HG02981 (cell line): ENCODE measurements at regions not wholly inside any gene's neighbourhood (a gene's known extent, or its start where the extent isn't known, plus 50 kb on each side); places are given as distances from the start of the nearest gene placed in this dataset.
A peak's percentile ranks its signal among the peaks of the same experiment; 100 is the strongest.

Experiments used
- ATAC-seq: cut with Tn5 transposase; IDR thresholded peaks from one replicate; pipeline ENCODE4 v1.9.1; 2021; ENCODE audit warnings: mild to moderate bottlenecking, moderate library complexity; ENCODE audit not compliant: unreplicated experiment

- no peak for ATAC-seq
These were observed 329.6 kb upstream of the ARRDC3 start for GRCh38 chr5:91712718-91713117.

- ATAC-seq: no peak
These were observed 324.4 kb upstream of the ARRDC3 start for GRCh38 chr5:91707521-91707841.

DNA sequence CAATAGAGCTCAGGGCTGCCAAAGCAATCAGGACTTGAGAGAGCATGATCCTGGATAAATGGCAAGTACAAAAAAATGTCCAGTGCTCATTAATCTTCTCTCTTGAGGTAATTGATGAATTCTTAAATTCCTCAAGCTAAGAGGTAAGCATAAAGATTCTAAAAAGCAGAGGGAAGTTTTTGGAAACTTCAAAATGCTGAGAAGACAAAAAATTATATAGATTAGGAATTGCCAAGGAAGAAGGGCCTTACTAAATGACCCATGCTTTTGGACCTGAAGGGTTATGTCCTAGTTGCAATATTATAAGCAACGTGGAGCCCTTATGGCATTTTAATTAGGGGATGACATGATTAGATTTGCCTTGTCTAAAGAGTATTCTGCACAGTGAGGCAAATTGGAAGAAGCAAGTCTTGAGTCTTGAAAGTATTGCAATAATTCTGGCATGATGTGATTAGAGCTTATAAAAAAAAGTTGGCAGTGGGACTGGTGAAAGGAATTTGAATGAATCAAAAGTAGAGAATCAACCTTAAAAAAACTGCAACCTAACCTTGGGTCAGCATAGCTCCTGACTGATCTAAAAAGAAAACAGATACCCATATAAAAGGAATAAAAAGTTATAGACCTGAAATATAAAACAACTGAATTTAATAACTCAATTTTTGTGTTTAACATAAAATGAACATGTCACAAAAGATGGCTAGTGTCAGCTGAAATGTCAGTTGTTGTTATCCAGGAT is 323.8 kb upstream of the ARRDC3 start:
- no peak for ATAC-seq

DNA sequence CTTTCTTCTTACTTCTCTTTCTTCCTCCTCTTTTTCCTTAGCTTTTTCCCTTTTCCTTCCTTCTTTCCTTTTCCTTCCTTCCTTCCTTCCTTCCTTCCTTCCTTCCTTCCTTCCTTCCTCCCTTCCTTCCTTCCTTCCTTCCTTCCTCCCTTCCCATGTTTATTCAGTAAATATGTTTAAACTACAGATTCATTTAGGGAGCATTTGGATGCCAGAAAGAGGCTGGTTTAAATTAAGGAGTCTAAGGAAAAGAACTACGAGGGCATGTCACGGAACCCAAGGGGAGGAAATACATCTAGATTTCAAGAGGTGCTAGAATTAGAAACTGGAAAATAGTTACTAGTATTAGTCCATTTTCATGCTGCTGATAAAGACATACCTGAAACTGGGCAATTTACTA is 320.0 kb upstream of the ARRDC3 start:
- no peak for ATAC-seq

DNA sequence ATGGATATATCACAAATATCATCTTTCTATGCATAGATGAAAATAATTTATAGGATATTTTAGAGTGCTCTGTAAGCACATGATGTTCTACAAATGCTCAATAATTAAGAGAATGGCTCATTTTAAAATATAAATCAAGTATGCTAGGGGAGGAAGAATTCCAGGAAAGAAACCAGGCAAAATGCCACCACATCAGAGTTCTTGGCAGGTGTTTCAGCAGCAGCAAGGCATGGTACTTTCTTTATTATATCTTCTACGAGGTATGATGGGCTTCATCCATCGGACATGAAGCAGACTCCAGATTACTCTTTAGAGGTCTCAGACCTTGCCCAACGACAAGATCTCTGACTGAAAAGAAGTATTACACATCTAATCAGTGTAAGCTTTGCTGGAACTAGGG is 316.3 kb upstream of the ARRDC3 start:
- ATAC-seq: no peak

DNA sequence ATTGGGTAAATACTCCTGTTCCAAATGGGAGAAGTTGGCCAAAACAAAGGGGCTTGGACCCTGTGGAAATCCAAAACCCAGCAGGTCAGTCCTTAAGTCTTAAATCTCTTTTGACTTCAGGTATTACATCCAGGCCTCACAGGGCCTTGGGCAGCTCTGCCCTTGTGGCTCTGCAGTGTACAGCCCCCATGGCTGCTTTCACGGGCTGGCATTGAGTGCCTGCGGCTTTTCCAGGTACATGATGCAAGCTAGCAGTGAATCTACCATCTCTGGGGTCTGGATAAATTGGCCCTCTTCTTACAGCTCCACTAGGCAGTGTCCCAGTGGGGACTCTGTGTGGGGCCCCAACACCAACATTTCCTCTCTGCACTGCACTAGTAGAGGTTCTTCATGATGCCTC is 308.5 kb upstream of the ARRDC3 start:
- ATAC-seq: no peak

GRCh38 chr5:91690921-91691320 is 307.8 kb upstream of the ARRDC3 start:
- no peak for ATAC-seq

DNA sequence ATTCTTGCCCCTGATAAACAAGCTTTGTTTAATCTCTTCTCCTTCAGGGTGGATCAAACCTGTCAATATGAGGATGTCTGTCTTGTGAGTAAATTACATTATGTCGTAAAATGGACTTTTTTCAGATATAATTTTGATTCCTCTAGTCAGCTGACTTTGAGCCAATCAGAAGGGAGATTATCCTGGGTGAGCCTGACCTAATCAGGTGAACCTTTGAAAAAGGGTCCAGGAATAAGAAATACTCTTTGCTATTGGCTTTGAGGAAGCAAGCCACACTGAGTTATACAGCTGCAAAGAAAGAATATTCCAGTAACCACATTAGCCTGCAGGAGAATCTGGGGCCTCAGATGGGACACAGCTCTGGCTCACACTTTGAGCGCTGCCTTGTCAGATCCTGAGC is 304.3 kb upstream of the ARRDC3 start:
- no peak for ATAC-seq

GRCh38 chr5:91684625-91685024 is 301.5 kb upstream of the ARRDC3 start:
- ATAC-seq: no peak

DNA sequence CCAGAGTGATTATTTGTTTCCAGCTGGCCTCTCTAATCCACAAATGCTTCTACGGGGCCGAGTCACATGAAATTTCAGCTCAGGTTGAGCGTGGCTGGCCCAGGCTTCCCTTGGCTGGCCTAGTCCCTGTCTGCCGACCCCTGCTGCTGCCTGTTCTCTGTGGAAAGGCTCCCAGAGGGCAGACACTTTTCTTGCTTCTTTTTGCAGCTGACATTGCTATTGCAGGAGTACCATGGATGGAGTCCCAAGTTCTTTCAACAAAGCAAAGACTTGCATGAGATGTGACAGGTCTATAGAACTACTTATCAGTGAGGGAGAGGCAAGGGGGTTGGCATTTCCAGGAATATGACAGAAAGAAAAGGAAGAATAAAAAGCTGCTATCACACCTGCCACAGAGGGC is 287.4 kb upstream of the ARRDC3 start:
- no peak for ATAC-seq

DNA sequence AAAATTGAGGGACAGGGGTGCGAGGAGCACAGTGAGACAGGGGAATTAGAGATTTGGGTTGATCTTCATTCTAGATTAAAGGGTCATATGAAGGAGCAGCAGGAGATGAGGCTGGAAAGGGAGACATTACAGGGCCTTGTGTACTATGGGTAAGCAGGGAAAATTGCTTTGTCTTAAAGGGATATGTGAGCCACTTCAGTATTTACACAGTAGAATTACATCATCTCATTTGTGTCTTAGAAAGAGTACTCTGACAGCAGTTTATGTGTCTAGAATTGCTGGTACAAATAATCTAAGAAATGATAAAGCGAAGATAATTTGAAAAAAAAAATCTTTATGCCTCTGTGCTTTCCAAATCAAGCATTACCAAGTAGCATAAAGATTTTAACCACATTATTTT is 287.0 kb upstream of the ARRDC3 start:
- ATAC-seq: no peak

DNA sequence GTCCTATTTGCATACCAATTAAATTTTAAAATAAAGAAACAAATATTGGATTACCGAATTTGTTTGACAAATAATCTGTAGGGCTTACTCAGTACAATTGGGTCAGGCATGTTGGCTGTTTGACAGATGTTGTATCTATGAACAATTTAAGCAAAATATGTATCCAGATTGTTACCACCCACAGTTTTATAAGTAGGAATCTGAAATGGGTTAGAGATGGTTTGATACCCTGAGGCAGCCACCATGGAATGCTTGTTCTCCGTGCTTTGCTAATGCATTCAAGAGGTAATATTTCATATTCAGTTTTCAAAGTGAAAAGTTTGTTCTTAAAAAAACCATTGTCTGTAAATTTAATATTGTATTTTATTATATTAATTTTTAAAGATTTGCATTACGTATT is 285.1 kb upstream of the ARRDC3 start:
- no peak for ATAC-seq

GRCh38 chr5:91652678-91653077 is 269.6 kb upstream of the ARRDC3 start:
- ATAC-seq: no peak

DNA sequence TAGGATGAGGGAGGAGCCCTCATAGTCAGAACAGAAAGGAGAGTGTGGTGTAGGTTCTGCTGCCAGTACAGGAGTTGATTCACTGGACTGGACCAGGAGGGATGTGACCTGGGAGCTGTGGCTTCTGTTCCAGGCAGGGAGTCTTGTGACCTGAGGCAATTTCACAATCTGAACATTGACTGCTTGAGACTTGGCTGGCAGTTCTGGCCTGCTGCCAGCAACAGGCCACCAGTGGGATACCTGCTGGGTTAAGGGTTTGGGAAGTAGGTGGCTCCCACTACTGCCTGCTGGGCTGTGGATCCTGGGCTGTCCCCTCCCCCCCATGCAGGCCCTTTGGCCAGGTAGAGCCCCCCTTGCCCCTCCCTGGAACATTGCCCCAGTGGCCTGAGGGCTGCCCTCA is 268.6 kb upstream of the ARRDC3 start:
- no peak for ATAC-seq

DNA sequence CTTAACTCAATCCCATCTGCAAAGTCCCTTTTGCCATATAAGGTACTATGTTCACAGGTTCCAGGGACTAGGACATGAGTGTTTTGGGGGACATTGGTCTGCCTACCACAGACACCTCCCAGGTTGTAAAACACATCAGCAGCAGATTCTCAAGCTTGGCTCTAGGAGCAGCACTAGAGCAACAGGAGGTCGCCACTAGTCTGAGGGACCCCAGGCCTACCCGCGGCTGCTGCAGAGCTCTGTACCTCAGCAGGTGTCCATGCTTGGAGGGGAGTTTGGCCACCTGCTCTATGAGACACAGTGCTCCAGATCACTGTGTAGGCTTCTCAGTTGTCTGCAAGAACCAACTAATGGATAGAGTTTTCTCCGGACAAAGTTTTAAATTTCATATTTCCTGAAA is 262.2 kb upstream of the ARRDC3 start:
- ATAC-seq: no peak

- no peak for ATAC-seq
These were observed 260.7 kb upstream of the ARRDC3 start for GRCh38 chr5:91643797-91644196.

GRCh38 chr5:91642581-91642980 is 259.5 kb upstream of the ARRDC3 start:
- no peak for ATAC-seq

DNA sequence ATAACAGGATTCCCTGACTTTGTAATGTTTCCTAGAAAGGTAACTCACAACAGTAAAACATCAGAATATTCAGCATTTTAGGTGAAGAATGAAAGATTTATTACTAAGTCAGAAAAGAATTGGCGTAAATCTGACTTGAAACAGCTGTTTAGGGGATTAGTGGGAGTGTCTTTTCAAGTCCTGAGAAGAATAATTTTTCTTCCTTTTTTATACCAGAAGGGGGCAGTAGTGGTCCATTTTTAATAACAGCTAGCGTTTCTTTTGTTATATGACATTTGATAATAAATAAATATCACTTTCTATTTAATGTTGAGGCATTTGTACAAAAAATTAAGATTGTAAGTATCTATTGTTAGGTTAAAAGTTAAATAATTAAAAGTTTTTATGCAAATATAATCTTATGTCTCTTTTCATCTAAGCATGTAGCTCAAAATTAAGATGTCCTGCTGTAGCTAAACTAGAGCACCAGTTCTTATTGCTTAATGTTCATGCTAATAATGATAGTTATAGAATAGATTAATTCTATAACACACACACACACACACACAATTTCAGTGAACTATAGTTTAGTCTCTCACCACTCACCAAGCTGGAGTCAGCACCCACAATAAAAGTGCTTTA is 258.7 kb upstream of the ARRDC3 start:
- peak; percentile 68 for ATAC-seq

DNA sequence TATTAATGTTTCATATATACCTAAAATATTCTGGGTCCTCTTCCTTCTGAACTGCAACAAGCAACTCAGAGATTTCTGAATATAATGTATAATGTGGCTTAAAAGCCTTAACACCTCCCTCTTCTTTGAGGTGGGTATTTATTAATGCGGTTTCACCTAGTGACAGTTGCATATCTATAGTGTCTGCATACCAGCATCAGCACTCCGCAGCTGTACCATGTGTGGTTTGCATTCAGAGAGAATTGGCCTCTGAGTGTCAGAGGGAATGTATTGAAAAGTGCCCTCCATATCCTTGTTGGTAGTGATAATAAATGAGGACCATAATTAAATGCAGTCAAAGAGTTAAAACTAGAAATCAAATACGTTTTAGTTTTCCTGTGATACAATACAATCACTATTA is 256.6 kb upstream of the ARRDC3 start:
- no peak for ATAC-seq

GRCh38 chr5:91638010-91638409 is 254.9 kb upstream of the ARRDC3 start:
- ATAC-seq: no peak

DNA sequence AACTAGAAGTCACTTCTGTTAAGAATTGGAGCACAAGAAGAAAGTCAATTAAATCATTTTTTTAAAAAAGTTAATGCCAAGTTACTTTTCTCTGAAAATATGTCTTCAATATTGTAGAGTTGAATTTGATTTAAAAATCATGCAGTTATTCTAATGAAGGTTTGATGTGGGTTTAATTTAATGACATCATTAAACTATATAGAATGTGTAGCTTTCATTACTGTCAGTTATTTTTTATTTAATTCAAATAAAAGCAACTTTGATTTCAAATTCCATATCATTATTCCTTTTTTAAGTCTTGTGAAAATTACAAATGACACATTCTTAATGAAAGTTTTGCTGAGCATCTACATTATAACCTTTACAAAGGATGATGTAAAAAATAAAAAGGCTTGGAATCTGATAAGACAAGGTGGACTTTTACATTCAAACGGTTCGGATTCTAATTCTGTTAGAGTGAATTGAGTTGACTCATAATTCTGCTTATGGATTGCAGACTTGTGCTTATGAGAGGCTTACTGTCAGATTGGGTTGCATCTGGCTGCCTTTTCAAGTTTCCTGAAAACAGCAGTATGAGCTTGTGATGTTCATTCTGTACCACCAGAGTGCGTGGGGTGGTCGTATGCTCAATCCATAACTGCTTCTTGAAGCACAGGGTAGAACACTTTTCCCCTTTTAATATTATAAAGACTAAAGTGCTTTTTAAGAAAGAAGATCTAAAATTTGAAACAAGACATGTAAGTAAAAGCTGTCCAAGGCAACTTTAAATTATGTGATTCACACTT is 253.0 kb upstream of the ARRDC3 start:
- no peak for ATAC-seq

DNA sequence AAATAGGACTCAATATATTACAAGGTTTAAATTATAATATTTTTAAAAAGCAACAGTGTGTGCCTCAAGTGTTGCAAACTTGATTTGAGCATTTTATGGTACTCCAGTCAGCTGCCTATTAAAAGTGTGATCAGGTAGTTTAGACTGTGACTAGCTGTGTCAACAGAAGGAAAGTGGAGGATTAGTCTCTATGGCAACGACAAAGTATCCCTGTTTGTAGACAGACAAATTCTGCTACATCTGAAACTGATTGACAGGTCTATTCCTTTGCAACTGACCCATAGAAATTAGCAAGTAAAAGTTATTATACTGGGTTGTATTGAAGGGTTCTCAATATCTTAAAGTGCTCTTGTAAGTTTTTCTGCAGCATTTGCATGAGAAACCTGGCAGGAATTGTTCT is 249.8 kb upstream of the ARRDC3 start:
- no peak for ATAC-seq
